NCI-H345 treated with DMSO at 0.1 percent for 48 hours (cell line): ENCODE measurements at regions not wholly inside any gene's neighbourhood (a gene's known extent, or its start where the extent isn't known, plus 50 kb on each side); places are given as distances from the start of the nearest gene placed in this dataset.

Experiments used
- DNase-seq: peaks from one replicate; lab custom pipeline; 2025; ENCODE audit not compliant: unreplicated experiment; lab: John Stamatoyannopoulos, UW

DNA sequence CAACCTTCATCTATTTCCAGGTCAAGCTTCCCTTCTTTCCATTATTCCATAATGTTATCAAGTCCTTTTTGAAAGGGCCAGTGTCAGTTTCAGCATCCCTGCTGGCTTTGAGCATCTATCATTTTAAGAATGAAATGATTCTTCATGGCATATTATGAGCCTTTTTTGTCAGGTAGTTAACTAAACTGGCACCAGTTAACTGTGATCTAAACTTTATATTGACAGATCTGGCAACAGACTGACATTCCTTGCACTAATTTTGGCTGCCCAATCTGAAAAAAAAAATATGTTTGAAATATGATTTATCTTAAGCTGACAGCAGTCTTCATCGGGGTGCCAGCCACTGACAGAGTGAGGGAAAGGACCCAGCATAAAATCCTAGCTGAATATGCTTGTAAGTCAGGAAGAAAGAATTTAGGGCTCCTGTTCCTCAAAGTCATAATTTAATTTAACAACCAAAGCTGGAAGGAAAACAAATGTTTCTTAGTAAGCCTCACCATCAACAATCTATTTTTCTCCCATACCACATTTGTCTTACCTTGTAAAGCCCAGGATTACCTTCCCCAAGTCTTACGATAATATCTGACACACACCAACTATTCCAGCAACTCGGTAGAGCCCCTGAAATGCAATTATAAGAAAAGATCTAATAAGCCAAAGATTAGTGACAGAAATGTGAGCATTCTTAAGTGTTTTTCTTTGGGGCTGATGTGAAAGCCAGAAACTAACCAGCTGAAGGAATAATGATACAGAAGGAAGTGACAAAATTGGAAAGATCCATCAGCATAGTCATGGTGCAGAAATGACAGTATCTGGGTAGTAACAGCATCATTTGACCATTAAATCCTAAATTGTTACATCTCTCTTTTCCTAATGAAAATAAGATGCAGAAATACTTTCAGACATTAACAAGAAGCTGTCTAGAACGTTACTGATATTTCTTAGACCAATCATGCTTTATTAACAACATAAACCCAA lies 228.1 kb downstream of the RBM43 start:
- no peak for DNase-seq

DNA sequence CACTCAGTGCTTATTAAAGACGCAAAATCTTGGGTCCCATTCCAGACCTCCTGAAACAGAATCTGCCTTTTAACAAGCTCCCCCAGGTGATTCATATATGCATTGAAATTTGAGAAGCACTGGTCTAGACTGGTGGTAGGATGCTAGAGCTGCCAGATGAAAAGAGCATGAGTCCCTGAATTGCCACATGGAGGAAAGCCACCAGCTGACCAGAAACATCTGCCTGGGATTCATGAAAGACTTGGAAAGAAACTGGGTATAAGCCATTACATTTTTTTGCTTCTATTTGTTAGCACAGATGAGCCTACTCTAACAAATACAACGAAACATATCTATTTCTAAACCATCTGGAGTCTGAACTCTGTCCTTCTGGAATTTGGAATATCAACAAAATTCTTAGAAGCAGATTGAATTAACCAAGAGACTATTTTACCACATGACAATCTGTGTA lies 228.9 kb downstream of the RBM43 start:
- no peak for DNase-seq

DNA sequence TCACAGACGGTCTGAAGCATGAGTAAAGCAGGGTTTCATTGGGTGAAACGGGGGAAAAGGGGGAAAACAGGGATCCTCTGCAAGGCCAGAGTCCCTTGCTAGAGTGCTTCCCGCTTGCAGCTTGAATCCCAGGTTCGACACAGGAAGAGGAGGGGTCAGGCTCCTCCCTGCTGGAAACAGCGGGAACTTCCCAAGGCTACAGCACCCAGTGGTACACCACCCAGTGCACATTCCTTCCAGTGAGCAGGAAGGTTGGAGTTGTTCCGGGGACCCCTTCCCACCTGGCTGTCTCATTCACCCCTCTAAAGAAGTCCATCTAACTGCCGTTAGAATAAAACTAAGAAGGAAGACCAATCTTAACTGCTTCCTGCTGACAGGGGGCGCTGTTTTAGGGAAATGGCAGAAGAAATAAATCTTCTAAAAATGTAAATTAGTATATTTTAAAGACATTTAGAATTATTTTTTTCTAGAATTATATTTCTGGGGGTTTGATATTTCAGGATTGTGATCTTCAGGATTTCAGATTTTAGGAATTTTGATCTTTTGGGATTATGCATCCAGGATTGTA lies 230.9 kb downstream of the RBM43 start:
- DNase-seq: no peak

DNA sequence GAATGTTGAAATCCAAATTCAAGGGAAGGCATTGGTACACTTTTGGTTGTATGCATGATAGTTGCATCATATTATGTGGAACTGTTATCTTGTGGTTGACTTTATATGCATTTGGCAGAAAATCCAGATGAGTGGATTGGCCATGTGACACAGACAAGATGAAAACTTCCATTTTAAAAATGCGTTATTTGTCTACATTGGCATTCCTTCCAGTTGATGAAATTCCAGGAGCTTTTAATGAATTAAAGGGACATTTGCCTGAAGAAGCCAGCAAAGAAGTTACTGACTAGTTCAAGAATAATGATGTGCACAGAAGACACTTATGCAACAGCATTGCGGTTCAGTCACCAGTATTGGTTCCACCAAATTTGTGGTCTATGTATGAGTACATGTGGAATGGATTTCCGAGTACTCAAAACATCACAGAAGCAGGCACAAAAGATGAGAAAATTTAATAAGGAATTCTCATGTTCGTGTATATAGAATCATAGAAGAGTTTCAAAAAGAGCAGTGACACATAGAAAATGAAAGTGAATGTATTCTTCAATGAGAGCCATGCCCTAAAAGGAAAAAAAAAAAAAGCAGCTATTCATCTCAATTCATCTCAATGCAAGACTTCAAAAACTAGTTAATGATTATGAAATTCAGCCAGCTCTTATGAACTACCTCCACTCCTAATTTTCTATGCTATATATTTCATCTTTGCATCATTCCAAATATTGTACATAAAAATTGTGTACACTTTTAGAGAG lies 232.1 kb downstream of the RBM43 start:
- DNase-seq: no peak

DNA sequence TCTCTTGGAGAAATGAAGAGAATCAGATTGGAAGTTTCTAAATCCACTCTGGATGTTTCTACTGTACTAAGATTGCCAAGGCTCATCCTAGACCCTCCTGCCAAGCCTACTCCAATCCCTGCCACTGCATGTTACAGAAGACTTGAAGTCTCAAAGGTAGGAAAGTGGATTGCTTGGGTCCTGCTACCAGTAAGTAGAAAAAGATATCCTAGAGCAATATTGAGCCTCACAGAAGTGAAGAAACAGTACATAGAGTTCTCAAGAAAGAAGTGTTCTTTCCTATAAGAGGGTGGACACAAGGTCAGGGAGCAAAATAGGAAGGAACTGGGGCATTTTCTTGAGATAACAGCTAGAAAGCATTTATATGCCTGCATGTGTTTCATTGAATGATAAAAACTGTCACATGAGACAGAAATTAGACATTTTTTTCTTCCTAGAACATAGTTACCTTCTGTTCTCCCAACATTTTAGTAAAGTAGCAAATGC lies 232.9 kb downstream of the RBM43 start:
- no peak for DNase-seq

DNA sequence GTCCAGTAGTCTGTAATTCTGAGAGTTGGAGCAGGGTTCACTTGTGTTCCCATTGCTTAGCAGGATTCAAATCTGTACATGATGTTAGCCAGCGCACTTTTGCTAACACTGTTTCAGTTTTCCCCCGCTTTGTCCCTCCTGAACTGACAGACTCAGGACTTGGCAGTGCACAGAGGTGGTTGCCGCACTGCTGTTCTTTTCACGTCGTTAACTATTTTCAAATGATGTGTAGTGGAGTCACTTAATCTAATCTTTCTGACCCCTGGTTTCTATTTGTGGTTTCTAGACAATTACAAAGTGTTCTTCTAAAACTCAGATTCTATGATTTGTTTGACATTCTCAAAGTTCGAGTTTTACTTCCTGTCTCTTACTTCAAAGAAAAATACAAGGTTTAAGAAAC lies 234.5 kb downstream of the RBM43 start:
- DNase-seq: no peak

DNA sequence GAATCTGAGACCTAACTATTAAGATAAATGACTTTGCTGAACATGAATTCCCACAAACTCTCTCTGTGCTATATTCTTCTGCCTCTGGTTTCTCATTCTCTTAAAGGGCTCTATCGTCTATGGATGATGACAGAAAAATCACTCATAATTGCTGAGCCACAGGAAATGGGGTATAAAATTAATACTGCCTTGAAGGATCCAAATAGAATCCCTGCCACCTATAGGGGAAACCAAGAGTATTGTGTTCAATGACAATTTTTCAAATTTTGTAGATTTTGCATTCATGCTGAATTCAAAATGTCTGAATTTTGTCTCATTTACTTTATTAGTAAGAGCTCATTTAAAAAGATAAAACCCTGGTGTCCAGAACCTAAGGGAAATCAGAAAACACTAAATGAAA lies 235.8 kb downstream of the RBM43 start:
- DNase-seq: no peak

DNA sequence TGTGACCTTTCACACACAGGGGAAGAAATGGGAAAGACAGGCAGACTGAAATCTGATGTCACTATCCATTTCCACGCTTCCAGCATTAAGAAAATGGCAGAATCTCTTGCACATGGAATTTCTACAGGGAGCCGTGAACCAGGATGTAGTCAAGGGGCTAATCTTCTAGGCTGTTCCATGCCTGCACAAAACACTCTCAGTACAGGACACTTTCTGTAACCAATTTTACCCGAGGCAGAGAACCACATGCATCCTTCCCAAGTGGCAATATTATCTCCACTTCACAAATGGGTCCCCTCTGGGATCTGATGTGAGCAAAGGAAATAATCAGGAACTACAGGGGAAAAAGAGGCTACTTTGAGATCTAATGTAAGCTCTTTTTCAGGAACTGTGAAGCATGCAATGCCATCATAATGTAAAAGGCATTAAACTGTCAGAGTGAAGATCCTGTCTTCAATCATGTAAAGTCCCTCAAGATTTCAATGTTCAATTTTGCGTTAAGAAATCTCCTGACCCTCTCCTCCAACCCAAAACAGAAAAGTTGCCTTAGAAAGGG lies 236.9 kb downstream of the RBM43 start:
- no peak for DNase-seq

DNA sequence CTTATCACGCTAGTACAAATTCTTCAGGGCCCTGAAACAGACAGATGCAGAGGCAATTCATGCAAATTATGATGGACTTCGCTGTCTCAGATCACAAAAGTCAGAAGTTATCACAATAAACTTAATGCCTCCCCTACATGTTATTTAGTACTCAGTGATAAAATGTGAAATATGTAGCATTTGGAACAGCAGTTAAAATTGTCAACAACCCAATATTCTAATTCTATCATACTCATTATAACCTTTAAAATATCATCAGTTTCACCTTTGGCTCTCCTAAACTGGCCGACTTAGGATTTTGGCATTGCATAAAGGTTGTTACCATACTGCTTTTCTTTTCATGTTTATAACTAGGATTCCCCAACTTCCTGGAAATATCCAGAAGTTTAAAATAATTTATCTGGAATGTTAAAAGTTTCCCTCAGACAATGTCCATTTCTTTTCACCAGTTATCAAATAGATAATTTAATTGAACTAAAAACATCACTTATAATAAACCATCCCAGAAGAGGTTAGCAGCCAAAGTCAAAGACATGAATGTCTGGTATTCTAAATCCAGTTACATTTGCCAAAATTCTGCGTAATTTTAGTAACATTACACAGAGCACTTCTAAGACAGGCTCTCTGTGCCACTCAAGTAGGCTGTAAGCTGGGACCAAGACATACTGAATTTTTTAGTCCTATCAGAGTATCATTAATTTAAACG lies 239.8 kb downstream of the RBM43 start:
- no peak for DNase-seq

DNA sequence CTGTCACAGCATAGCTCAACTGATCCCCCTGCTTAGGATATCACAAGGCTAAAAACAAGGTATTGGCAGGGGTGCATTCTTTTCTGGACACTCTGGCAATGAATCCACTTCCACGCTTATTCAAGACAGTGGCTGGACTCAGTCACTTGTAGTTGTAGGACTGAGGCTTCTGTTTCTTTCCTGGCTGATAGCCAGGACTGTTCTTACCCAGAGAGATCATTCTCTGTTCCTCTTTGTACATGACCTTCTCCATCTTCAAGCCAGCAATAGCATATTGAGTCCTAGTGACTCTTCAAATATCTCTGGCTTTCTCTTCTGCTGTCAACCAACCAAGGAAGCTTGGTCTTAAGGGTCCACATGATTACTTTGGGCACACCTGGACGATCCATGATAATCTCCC lies 241.3 kb downstream of the RBM43 start:
- no peak for DNase-seq

DNA sequence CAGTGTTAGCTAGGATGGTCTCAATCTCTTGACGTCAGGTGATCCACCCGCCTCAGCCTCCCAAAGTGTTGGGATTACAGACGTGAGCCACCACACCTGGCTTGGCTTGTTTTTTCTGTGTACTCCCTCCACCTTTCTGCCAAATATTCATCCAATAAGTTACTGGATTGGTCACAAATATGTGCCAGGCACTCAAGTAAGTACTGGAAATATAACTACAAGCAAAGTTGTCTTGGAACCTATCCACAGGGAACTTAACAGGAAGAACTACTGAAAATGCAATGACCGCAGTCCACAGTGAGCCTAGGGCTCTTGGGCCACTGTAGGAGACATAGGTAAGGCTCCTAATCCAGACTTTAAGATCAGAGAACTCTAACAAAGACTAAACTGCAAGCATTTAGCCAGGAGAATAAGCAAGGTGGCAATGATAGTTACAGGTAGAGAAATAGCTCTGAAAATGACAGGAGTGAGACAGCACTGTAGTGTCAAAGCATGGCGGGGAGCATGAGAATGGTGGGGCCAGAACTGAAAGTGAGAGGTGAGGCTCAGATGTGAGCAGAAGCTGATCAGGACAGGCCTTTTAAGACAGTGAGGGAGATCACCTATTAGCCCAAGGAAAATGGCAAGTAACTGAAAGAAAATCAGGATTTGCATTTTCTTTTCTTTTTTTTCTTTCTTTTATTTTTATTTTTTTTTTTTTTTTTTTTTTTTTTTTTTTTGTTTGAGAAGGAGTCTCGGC lies 252.1 kb downstream of the RBM43 start:
- no peak for DNase-seq

DNA sequence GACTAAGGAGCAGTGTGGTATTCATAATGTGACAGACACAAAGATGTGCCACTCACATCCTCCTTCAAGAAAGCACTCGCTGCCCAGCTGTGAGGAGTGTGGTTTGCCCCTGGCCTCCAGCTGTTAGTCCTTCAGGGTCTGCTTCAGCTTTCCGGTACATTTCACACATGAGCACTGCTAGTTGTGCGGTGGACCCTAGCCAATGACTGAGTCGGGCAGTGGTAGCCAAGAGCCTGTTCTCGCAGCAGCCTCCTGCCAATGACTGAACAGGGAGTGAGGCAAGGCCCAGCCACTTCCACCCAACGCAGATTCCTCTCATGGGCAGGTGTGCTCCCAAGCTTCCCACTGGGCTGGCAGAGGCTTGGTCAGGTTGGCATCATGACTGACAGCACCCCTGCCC lies 254.3 kb downstream of the RBM43 start:
- DNase-seq: peak; percentile 95

DNA sequence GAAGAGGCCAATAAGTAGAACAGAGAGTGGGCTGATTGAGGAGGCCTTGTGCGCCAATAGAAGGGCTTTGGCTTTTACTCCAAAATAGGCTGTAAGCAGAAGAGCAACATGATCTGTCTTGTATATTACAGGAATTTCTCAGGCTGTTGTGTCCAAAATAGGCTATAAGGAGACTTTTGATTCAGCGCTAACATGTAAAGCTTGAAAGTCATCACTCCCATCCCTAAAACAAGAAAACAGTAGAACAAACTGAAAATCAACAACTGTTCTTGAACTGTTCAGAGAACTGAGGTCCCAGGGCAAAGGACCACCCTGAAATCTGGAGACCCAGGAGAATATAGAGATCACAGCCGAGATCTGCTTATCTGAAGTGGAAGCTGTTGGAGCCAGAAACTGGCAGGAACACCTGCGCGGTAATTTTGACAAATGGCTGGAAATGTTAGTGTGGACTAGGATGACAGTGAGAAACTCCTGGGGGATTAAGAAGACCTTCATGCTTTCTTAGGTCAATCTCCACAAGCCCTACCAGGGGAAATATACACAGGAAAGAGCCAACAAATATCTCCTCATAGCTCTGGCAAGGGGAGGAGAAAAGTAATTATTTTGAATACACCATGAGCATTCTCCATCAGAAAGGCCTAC lies 258.6 kb downstream of the RBM43 start:
- no peak for DNase-seq

DNA sequence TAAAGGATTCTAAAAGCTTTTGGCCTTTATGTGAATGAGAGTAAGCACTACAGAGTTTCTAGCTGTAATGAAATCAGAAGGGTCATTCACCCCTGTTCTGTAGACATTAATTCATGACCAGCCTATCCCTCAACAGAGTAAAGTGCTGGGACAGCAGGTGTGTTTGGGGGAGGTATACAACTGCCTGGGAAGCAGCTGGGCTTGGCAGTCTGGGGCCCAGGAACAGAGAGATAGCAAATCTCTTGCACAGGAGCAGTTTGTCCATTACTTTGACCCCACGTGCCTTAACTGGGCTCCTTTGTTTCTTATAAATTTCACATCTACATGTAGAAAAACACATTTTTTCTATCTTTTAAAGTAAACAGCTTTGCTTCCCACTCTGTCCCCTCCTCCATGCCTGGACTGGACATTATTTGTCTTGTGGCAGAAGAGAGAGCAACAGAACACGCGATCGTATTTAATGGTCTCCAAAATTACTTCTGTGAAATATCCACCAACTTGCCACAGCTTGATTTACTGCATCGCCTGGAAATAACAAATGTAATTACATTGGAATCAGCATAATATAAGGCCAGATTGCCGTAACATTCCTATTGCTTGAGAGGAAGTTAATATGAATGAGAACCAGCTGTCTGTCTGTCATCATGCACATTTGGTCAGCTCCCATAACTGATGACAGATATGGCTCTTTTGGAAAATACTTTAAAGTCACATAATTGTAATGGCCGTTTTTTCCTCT lies 263.8 kb downstream of the RBM43 start:
- DNase-seq: no peak

DNA sequence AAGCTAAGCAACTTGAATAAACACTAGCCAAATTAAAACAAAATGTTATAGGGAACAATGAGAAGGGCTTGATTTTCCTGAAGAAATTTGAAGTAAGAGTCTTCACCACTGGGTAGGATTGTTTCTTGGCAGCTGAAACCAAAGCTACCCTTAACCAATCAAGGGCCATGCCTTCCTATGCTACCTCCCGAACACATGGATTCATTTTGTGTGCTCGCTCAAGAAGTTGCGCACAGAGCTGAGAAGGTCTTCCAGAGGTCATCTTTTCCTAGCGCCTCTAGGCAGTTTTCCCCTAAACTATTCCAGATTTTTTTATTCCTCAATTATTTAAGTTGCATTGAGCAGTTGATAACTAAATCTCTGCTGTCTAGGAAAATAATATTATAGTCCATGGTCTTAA lies 264.6 kb downstream of the RBM43 start:
- no peak for DNase-seq

DNA sequence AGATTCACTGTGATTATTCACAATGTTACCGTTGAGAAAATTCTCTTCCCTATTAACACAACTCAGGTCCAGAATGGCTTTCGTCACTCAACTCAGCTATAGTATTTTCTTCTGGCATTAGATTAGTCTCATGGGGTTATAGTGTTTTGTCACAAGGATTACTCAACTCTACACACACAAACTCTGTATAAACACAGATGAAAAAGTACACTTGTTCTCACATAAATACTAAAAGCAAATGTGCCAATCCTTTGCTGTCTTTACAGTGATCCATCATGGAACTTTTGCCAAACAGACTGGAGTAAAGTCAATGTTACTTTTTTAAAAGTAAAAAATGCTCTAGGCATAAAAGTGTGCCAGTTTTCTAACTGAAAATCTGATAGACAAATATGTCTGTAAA lies 267.6 kb downstream of the RBM43 start:
- DNase-seq: no peak

DNA sequence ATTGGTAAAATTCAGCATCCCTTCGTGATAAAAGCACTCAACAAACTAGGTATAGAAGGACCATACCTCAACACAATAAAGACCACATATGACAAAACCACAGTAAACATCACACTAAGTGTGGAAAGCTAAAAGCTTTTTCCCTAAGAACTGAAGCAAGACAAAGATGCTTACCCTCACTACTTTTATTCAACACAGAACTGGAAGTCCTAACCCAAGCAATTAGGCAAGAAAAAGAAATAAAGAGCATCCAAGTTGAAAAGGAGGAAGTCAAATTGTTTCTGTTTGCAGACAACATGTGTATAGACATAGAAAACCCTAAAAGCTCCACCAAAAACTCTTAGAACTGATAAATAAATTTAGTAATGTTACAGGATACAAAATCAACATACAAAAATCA lies 271.7 kb downstream of the RBM43 start:
- no peak for DNase-seq

DNA sequence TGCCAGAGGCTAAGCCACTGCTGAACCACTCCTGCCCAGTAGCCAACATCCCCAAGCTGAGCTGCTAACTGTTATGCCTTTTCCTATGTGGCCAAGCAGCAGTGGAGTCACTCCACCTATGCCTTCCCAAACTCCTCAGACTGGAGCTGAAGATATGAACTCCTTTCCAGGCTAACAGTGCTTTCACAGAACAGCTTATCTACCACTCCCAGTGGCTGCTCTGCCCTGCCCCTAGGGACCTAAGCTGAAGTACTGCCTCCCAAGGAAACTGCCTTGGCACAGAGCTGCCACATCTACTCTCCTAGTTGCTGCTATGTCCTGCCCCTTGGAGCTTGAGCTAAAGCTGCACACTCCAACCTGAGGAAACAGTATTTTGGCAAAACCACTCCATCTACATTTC lies 275.9 kb downstream of the RBM43 start:
- no peak for DNase-seq
